T-helper 22 cell (primary cell): ENCODE measurements at regions not wholly inside any gene's neighbourhood (a gene's known extent, or its start where the extent isn't known, plus 50 kb on each side); places are given as distances from the start of the nearest gene placed in this dataset.

Experiments used
- DNase-seq: peaks from one replicate; pipeline ENCODE4 v3.0.0-alpha.2; 2020; ENCODE audit warnings: low read depth

- DNase-seq: no peak
These were observed 1461.2 kb downstream of the TBC1D22A start for GRCh38 chr22:48223488-48224190.

GRCh38 chr22:48222742-48223487 is 1460.5 kb downstream of the TBC1D22A start:
- no peak for DNase-seq

- DNase-seq: no peak
These were observed 1456.5 kb downstream of the TBC1D22A start for GRCh38 chr22:48218889-48219420.

- DNase-seq: no peak
These were observed 1455.1 kb downstream of the TBC1D22A start for GRCh38 chr22:48217596-48217995.

- no peak for DNase-seq
These were observed 1450.3 kb downstream of the TBC1D22A start for GRCh38 chr22:48212727-48213126.

GRCh38 chr22:48210812-48211211 is 1448.4 kb downstream of the TBC1D22A start:
- DNase-seq: no peak

GRCh38 chr22:48210198-48210580 is 1447.7 kb downstream of the TBC1D22A start:
- no peak for DNase-seq

GRCh38 chr22:48209473-48210197 is 1447.2 kb downstream of the TBC1D22A start:
- no peak for DNase-seq

GRCh38 chr22:48208894-48209293 is 1446.4 kb downstream of the TBC1D22A start:
- no peak for DNase-seq

GRCh38 chr22:48207919-48208535 is 1445.6 kb downstream of the TBC1D22A start:
- DNase-seq: no peak

- no peak for DNase-seq
These were observed 1443.3 kb downstream of the TBC1D22A start for GRCh38 chr22:48205790-48206189.

- DNase-seq: no peak
These were observed 1442.7 kb downstream of the TBC1D22A start for GRCh38 chr22:48205161-48205560.

- no peak for DNase-seq
These were observed 1441.8 kb downstream of the TBC1D22A start for GRCh38 chr22:48204296-48204695.

GRCh38 chr22:48199667-48200066 is 1437.2 kb downstream of the TBC1D22A start:
- no peak for DNase-seq

GRCh38 chr22:48198489-48199459 is 1436.3 kb downstream of the TBC1D22A start:
- no peak for DNase-seq

- DNase-seq: no peak
These were observed 1434.8 kb downstream of the TBC1D22A start for GRCh38 chr22:48197189-48197690.

GRCh38 chr22:48192920-48193319 is 1430.5 kb downstream of the TBC1D22A start:
- no peak for DNase-seq

GRCh38 chr22:48192071-48192470 is 1429.6 kb downstream of the TBC1D22A start:
- no peak for DNase-seq

- no peak for DNase-seq
These were observed 1425.8 kb downstream of the TBC1D22A start for GRCh38 chr22:48188231-48188721.

- no peak for DNase-seq
These were observed 1424.9 kb downstream of the TBC1D22A start for GRCh38 chr22:48187356-48187755.
